GM23338 (cell line): ENCODE measurements at regions not wholly inside any gene's neighbourhood (a gene's known extent, or its start where the extent isn't known, plus 50 kb on each side); places are given as distances from the start of the nearest gene placed in this dataset.
A peak's percentile ranks its signal among the peaks of the same experiment; 100 is the strongest.

Experiments
- ATAC-seq: fragments of 200-7000 bp; cut with Tn5 transposase; 3 replicates; pipeline ENCODE4 v1.9.1; 2020
- DNase-seq: peaks from one replicate; pipeline ENCODE4 v3.0.0-alpha.2; 2015; ENCODE audit warnings: low spot score
- H2AFZ ChIP-seq: fragments of 200-600 bp; sonication (generic); 2 replicates; pipeline ENCODE4 v1.8.0; 2016; ENCODE audit warnings: antibody characterized with exemption, mild to moderate bottlenecking, moderate library complexity
- H3F3A ChIP-seq: fragments of 200-600 bp; sonication (generic); replicated peaks from 2 replicates; pipeline ENCODE4 v1.8.0; 2017; ENCODE audit warnings: antibody characterized with exemption, mixed run types, low read depth
- H3K27ac ChIP-seq: fragments of 200-600 bp; sonication (generic); 2 replicates; pipeline ENCODE4 v1.6.1; 2016; ENCODE audit warnings: low read depth
- H3K27me3 ChIP-seq: fragments of 200-600 bp; sonication (generic); 2 replicates; pipeline ENCODE4 v1.8.0; 2016; ENCODE audit warnings: mild to moderate bottlenecking, mixed run types, moderate library complexity; ENCODE audit not compliant: insufficient read depth
- H3K36me3 ChIP-seq: fragments of 200-600 bp; sonication (generic); 2 replicates; pipeline ENCODE4 v1.8.0; 2016; ENCODE audit warnings: mild to moderate bottlenecking; ENCODE audit not compliant: insufficient read depth
- H3K4me1 ChIP-seq: fragments of 200-600 bp; sonication (generic); 2 replicates; pipeline ENCODE4 v1.8.0; 2016; ENCODE audit warnings: mild to moderate bottlenecking, moderate library complexity; ENCODE audit not compliant: insufficient read depth
- H3K4me2 ChIP-seq: fragments of 200-600 bp; sonication (generic); 2 replicates; pipeline ENCODE4 v1.7.1; 2017; ENCODE audit warnings: mixed run types
- H3K4me3 ChIP-seq: fragments of 200-600 bp; sonication (generic); 2 replicates; pipeline ENCODE4 v1.6.1; 2016; ENCODE audit warnings: mixed run types
- H3K79me2 ChIP-seq: fragments of 200-600 bp; sonication (generic); replicated peaks from 2 replicates; pipeline ENCODE4 v1.8.0; 2017; ENCODE audit warnings: mild to moderate bottlenecking; ENCODE audit not compliant: insufficient read depth
- H3K9me2 ChIP-seq: fragments of 200-600 bp; sonication (generic); 2 replicates; pipeline ENCODE4 v1.8.0; 2017; ENCODE audit not compliant: insufficient read depth
- H4K20me1 ChIP-seq: fragments of 200-600 bp; sonication (generic); replicated peaks from 2 replicates; pipeline ENCODE4 v1.8.0; 2017; ENCODE audit warnings: mild to moderate bottlenecking; ENCODE audit not compliant: insufficient read depth
- H3K27ac Mint-ChIP-seq: 2 replicates; pipeline ENCODE4 v1.8.0; 2020; ENCODE audit warnings: inconsistent platforms, mild to moderate bottlenecking, moderate library complexity, mixed read lengths
- H3K27me3 Mint-ChIP-seq: 3 replicates; pipeline ENCODE4 v1.8.0; 2022; ENCODE audit warnings: low read depth, mild to moderate bottlenecking, moderate library complexity, mixed read lengths, inconsistent platforms; ENCODE audit not compliant: insufficient read depth, poor library complexity
- H3K36me3 Mint-ChIP-seq: 3 replicates; pipeline ENCODE4 v1.8.0; 2021; ENCODE audit warnings: low read depth, mild to moderate bottlenecking, inconsistent platforms, moderate library complexity, mixed read lengths
- H3K4me1 Mint-ChIP-seq: 3 replicates; pipeline ENCODE4 v1.8.0; 2020; ENCODE audit warnings: mild to moderate bottlenecking, inconsistent platforms, mixed read lengths
- H3K4me3 Mint-ChIP-seq: 3 replicates; pipeline ENCODE4 v1.8.0; 2021; ENCODE audit warnings: moderate library complexity, mild to moderate bottlenecking, inconsistent platforms, mixed read lengths
- H3K9me3 Mint-ChIP-seq: 3 replicates; pipeline ENCODE4 v1.8.0; 2020; ENCODE audit warnings: moderate library complexity, mild to moderate bottlenecking, inconsistent platforms, mixed read lengths
- CREB1 ChIP-seq: fragments of 250-450 bp; sonication (Bioruptor Pico); IDR thresholded peaks from 2 replicates; pipeline ENCODE4 v1.5.0; 2020; ENCODE audit warnings: low read depth, mild to moderate bottlenecking, moderate library complexity
- ETS1 ChIP-seq: IDR thresholded peaks from 2 replicates; pipeline ENCODE4 v1.6.1; 2016; ENCODE audit warnings: antibody characterized with exemption
- EZH2 ChIP-seq: fragments of 200-600 bp; sonication (generic); IDR thresholded peaks from one replicate; pipeline ENCODE4 v1.8.0; 2017; ENCODE audit warnings: antibody characterized with exemption, mild to moderate bottlenecking, low read depth; ENCODE audit not compliant: unreplicated experiment
- EZH2phosphoT487 ChIP-seq: fragments of 200-600 bp; sonication (generic); IDR thresholded peaks from one replicate; pipeline ENCODE4 v1.8.1; 2018; ENCODE audit warnings: antibody characterized with exemption; ENCODE audit not compliant: unreplicated experiment
- JUNB ChIP-seq: IDR thresholded peaks from one replicate; pipeline ENCODE4 v1.6.1; 2016; ENCODE audit warnings: antibody characterized with exemption; ENCODE audit not compliant: unreplicated experiment
- NANOG ChIP-seq: IDR thresholded peaks from 2 replicates; pipeline ENCODE4 v1.6.1; 2016; ENCODE audit warnings: antibody characterized with exemption, borderline replicate concordance
- POLR2AphosphoS5 ChIP-seq: IDR thresholded peaks from 2 replicates; pipeline ENCODE4 v1.6.1; 2016; ENCODE audit warnings: antibody characterized with exemption, low read depth
- REST ChIP-seq: IDR thresholded peaks from one replicate; pipeline ENCODE4 v1.6.1; 2018; ENCODE audit warnings: antibody characterized with exemption; ENCODE audit not compliant: unreplicated experiment
- STAT1 ChIP-seq: IDR thresholded peaks from one replicate; pipeline ENCODE4 v1.6.1; 2016; ENCODE audit warnings: antibody characterized with exemption; ENCODE audit not compliant: unreplicated experiment
- ZNF114 ChIP-seq: fragments of 250-450 bp; sonication (Bioruptor Pico); IDR thresholded peaks from 2 replicates; pipeline ENCODE4 v1.5.0; 2020; ENCODE audit warnings: mild to moderate bottlenecking, moderate library complexity
- TF ChIP-seq, protein P1 (sequence below), 2 experiments: fragments of 200-600 bp in 1 of 2; sonication (generic) in 1 of 2; conservative IDR thresholded peaks; 2 replicates each; pipeline versions ENCODE4 v1.5.1 to v1.6.1; 2016 to 2017; ENCODE audit warnings: antibody characterized with exemption in 2 of 2, low read depth in 2 of 2, mild to moderate bottlenecking in 2 of 2, moderate library complexity in 1 of 2

GRCh38 chr18:24869285-24869684 is 408.8 kb downstream of the HRH4 start (continued):
- TF ChIP-seq, protein P1, sequence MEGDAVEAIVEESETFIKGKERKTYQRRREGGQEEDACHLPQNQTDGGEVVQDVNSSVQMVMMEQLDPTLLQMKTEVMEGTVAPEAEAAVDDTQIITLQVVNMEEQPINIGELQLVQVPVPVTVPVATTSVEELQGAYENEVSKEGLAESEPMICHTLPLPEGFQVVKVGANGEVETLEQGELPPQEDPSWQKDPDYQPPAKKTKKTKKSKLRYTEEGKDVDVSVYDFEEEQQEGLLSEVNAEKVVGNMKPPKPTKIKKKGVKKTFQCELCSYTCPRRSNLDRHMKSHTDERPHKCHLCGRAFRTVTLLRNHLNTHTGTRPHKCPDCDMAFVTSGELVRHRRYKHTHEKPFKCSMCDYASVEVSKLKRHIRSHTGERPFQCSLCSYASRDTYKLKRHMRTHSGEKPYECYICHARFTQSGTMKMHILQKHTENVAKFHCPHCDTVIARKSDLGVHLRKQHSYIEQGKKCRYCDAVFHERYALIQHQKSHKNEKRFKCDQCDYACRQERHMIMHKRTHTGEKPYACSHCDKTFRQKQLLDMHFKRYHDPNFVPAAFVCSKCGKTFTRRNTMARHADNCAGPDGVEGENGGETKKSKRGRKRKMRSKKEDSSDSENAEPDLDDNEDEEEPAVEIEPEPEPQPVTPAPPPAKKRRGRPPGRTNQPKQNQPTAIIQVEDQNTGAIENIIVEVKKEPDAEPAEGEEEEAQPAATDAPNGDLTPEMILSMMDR (conservative IDR thresholded peaks at IDR 0.05; ENCODE audit: low read depth in 2 of 2): no peak
- TF ChIP-seq ETS1 (no peak), JUNB (no peak), STAT1 (no peak), ZNF114 (no peak)

DNA sequence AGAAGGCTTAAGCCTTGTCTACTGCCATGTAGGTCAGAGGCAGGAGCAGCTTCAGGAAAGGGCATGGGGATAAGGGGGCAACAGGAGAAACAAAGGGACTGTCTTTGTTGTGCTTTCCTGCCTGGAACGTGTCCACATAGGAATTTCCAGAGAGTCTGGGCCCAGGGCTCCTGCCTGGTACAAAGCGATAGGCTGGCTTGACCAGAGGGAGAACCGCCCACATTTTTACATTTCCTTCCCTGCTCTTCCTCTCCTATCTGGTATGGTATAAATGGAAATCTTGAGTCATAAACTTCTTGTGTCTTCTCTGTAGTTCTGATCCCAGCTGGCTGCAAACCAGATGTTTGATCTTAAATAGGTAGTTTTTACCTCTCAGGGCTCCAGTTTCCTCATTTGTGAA is 414.8 kb downstream of the HRH4 start:
- H3K4me1 ChIP-seq: no peaks in the 10 kb centered on the region; the same call in 1 of the 2 replicates
- H4K20me1 ChIP-seq: no peaks in the 10 kb centered on the region
- no peak overlapping the region for H3K4me3 ChIP-seq
- DNase-seq: no peak
- H3K36me3 ChIP-seq: no peaks in the 10 kb centered on the region
- H3K9me2 ChIP-seq: peaks cover 6% of the 10 kb centered on the region
- Mint-ChIP-seq H3K27ac (no peak overlapping the region), H3K4me3 (no peak overlapping the region), H3K4me1 (peaks cover 2% of the 10 kb centered on the region; the same call in 2 of the 3 replicates), H3K27me3 (no peaks in the 10 kb centered on the region), H3K36me3 (no peaks in the 10 kb centered on the region), H3K9me3 (no peaks in the 10 kb centered on the region)
- peak overlapping the region; percentile 29; the same call in 1 of the 2 replicates for H2AFZ ChIP-seq
- peak; percentile 25; the same call in 1 of the 3 replicates for ATAC-seq
- no peak overlapping the region for H3K27ac ChIP-seq
- H3F3A ChIP-seq: no peaks in the 10 kb centered on the region
- no peaks in the 10 kb centered on the region for H3K79me2 ChIP-seq
- no peak overlapping the region for H3K4me2 ChIP-seq
- H3K27me3 ChIP-seq: no peaks in the 10 kb centered on the region
- TF ChIP-seq POLR2AphosphoS5: no peak
- TF ChIP-seq CREB1 (CRISPR knock-in tag): no peak
- no peak for TF ChIP-seq JUNB
- no peak for TF ChIP-seq REST
- TF ChIP-seq STAT1: no peak
- no peak for TF ChIP-seq ETS1
- TF ChIP-seq, protein P1 (conservative IDR thresholded peaks at IDR 0.05; ENCODE audit: low read depth in 2 of 2): no peak
- no peak for TF ChIP-seq ZNF114
- TF ChIP-seq NANOG: no peak
- no peak for TF ChIP-seq EZH2phosphoT487
- no peak for TF ChIP-seq EZH2
